Adipocyte (in vitro differentiated cells): ENCODE measurements at regions not wholly inside any gene's neighbourhood (a gene's known extent, or its start where the extent isn't known, plus 50 kb on each side); places are given as distances from the start of the nearest gene placed in this dataset.
"Not testable (repeated sequence)": the region's sequence is repeated elsewhere in the genome, so short reads cannot be mapped to it uniquely, and the experiment has no call there.

Experiments
- DNase-seq: peaks from one replicate; pipeline ENCODE4 v3.0.0-alpha.2; 2015; ENCODE audit warnings: low read depth
- H3K27me3 ChIP-seq: replicated peaks from 2 replicates; pipeline ENCODE4 v1.7.0; 2013; ENCODE audit warnings: mild to moderate bottlenecking, low read length, moderate library complexity; ENCODE audit not compliant: control insufficient read depth, insufficient read depth
- H3K36me3 ChIP-seq: 2 replicates; pipeline ENCODE4 v1.7.0; 2013; ENCODE audit warnings: low read length, mild to moderate bottlenecking, moderate library complexity; ENCODE audit not compliant: control insufficient read depth, insufficient read depth, severe bottlenecking
- H3K4me1 ChIP-seq: 2 replicates; pipeline ENCODE4 v1.7.0; 2013; ENCODE audit warnings: mild to moderate bottlenecking, low read length, moderate library complexity; ENCODE audit not compliant: control insufficient read depth, insufficient read depth
- H3K4me3 ChIP-seq: 2 replicates; pipeline ENCODE4 v1.7.0; 2013; ENCODE audit warnings: mild to moderate bottlenecking, low read length, moderate library complexity
- H3K9ac ChIP-seq: 2 replicates; pipeline ENCODE4 v1.7.0; 2013; ENCODE audit warnings: mild to moderate bottlenecking, low read length, moderate library complexity
- H3K9me3 ChIP-seq: 2 replicates; pipeline ENCODE4 v1.7.0; 2013; ENCODE audit warnings: mild to moderate bottlenecking, low read length, moderate library complexity; ENCODE audit not compliant: control insufficient read depth

DNA sequence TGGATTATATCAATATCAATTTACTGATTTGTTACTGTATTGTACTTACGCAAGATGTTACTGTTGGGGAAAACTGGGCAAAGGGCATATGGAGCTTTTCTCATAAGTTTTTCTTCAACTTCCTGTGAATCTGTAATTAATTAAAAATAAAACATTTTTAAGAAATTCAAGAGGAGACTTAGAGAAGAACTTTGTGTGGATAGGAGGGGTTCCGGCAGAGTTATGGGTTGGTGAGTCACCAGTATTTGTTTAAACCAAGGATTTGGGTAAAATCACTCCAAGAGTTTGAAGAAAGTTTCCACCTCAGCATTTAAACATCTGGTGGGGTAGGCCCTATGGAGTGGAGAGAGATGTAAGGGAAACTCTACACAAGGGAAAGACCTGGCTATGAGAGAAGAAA lies 379.6 kb downstream of the TSHZ3 start:
- H3K9ac ChIP-seq = no peak overlapping the region
- no peaks in the 10 kb centered on the region for H3K27me3 ChIP-seq
- no peak overlapping the region for H3K4me3 ChIP-seq
- no peaks in the 10 kb centered on the region for H3K4me1 ChIP-seq
- no peak for DNase-seq
- no peaks in the 10 kb centered on the region for H3K9me3 ChIP-seq
- H3K36me3 ChIP-seq = no peaks in the 10 kb centered on the region

DNA sequence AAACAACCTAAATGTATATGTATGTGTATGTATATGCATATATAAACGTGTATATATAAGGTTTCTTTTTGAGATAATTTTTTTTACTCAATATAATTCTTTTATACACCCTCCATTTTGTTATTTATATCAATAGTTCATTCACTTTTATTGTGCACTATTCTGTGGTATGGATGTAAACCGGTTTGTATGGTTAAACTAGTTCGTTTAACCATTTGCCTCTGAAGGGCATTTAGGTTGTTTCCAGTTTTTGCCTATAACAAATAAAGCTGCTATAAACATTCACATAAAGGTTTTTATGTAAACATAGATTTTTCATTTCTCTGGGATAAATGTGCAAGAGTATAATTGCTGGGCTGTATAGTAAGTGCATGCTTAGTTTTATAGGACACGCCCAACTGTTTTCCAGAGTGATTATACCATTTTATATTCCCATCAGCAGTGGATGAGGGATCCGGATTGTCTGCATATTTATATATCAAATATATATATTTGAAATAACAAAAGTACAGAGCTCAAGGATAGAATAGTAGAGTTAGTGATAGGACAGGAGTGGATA lies 380.3 kb downstream of the TSHZ3 start:
- Histone ChIP-seq H3K4me1 (no peaks in the 10 kb centered on the region), H3K9me3 (no peaks in the 10 kb centered on the region), H3K9ac (no peak overlapping the region), H3K36me3 (no peaks in the 10 kb centered on the region), H3K27me3 (no peaks in the 10 kb centered on the region), H3K4me3 (no peak overlapping the region)
- DNase-seq = no peak

- DNase-seq = no peak
- no peak overlapping the region for H3K4me3 ChIP-seq
- no peaks in the 10 kb centered on the region for H3K36me3 ChIP-seq
- H3K27me3 ChIP-seq = no peaks in the 10 kb centered on the region
- no peaks in the 10 kb centered on the region for H3K4me1 ChIP-seq
- H3K9ac ChIP-seq = no peak overlapping the region
- no peaks in the 10 kb centered on the region for H3K9me3 ChIP-seq
Observed at GRCh38 chr19:30968210-30968609, 381.0 kb downstream of the TSHZ3 start.

GRCh38 chr19:30966486-30966885 lies 382.8 kb downstream of the TSHZ3 start:
- no peaks in the 10 kb centered on the region for H3K9me3 ChIP-seq
- no peak overlapping the region for H3K9ac ChIP-seq
- no peak overlapping the region for H3K4me3 ChIP-seq
- no peaks in the 10 kb centered on the region for H3K4me1 ChIP-seq
- no peaks in the 10 kb centered on the region for H3K27me3 ChIP-seq
- DNase-seq = no peak
- no peaks in the 10 kb centered on the region for H3K36me3 ChIP-seq

- Histone ChIP-seq H3K9me3 (no peaks in the 10 kb centered on the region), H3K27me3 (peaks cover 7% of the 10 kb centered on the region), H3K4me3 (no peak overlapping the region), H3K36me3 (no peaks in the 10 kb centered on the region), H3K4me1 (no peaks in the 10 kb centered on the region), H3K9ac (no peak overlapping the region)
- no peak for DNase-seq
Observed at GRCh38 chr19:30959011-30959410, 390.2 kb downstream of the TSHZ3 start.

DNA sequence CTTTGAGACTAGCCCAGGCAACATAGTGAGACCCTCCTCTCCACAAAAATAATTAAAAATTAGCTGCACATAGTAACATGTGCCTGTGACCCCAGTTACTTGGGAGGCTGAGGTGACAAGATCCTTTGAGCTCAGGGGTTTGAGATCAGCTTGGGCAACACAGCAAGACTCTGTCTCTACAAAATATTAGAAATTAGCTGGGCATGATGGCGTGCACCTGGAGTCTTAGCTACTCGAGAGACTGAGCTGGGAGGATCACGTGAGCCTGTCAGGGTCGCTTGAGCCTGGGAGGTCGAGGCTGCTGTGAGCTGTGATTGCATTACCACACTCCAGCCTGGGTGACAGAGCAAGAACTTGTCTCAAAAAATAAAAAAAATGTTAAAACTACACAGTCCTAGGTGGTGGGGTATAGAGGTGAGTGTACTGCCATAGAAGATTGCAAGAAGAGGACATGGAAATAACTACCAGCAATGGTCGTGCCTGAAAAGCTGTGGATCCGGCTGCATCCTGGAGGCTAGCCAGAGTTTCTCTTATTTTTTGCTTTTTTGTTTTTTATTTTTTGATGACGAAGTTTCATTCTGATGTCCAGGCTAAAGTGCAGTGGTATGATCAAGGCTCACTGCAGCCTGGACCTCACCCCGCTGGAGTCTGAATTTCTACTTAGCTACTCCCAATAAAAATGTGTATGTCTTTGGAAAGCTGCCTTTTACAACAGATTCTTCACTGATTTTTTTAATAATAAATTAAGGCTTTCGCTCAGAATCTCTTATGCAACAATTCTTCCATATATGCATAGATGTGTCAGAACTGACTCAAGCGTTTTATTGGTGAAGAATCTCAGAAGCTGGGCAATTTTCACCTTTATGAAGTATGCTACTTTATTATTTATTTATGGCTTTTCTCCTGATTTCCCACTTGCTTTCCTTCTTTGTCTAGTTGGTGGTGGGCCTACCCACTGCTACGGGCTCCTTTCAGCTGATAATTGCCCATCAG lies 393.8 kb downstream of the TSHZ3 start:
- H3K9me3 ChIP-seq = no peaks in the 10 kb centered on the region
- H3K4me1 ChIP-seq = no peaks in the 10 kb centered on the region
- H3K27me3 ChIP-seq = peaks cover 7% of the 10 kb centered on the region
- no peaks in the 10 kb centered on the region for H3K36me3 ChIP-seq
- no peak for DNase-seq
- H3K9ac ChIP-seq = no peak overlapping the region
- no peak overlapping the region for H3K4me3 ChIP-seq

DNA sequence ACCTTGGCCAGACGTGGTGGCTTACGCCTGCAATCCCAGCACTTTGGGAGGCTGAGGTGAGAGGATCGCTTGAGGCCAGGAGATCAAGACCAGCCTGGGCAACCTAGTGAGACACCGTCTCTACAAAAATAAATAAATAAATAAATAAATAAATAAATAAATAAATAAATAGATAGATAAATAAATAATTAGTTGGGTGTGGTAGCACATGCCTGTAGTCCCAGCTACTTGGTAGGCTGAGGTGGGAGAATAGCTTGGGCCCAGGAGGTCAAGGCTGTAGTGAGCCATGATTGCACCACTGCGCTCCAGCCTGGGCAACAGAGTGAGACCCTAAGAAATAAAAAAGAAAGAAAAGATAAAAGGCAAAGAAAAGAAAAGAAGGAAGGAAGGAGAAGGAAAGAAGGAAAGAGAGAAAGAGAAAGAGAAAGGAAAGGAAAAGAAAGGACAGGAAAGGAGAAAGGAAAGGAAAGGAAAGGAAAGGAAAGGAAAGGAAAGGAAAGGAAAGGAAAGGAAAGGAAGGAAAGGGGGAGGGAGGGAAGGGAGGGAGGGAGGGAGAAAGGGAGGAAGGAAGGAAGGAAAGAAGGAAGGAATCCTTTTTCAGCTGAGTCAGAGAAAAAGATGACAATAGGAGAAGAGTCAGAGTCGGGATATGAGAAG lies 404.8 kb downstream of the TSHZ3 start:
- H3K9ac ChIP-seq, H3K4me3 ChIP-seq, H3K9me3 ChIP-seq, H3K27me3 ChIP-seq, DNase-seq, H3K4me1 ChIP-seq, H3K36me3 ChIP-seq: not testable (repeated sequence)

- no peak for DNase-seq
- no peaks in the 10 kb centered on the region for H3K4me1 ChIP-seq
- H3K27me3 ChIP-seq = peaks cover 3% of the 10 kb centered on the region
- no peaks in the 10 kb centered on the region for H3K9me3 ChIP-seq
- no peak overlapping the region for H3K9ac ChIP-seq
- H3K36me3 ChIP-seq = no peaks in the 10 kb centered on the region
- no peak overlapping the region for H3K4me3 ChIP-seq
Observed at GRCh38 chr19:30943101-30943843, 406.0 kb downstream of the TSHZ3 start.

DNA sequence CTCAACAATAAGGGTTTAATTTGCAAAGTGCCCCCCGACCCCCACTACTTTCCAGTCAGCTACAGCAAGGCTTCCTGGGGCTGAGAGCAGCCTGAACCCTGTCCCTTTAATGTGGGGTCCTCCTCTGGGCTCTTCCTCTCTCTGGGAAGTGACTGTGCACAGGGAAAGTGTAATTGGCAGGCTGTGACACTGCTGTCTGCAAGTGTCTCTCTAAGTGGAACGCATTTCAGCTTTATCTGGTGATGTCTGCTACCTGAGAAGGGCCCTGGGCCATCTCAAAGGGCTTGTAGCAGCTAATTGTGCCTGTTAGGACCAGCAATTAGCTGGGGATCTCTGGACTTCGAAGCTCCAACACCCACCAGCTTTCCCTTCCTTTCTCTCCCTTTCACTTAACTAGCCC lies 406.6 kb downstream of the TSHZ3 start:
- H3K9ac ChIP-seq = no peak overlapping the region
- no peaks in the 10 kb centered on the region for H3K36me3 ChIP-seq
- DNase-seq = no peak
- no peaks in the 10 kb centered on the region for H3K9me3 ChIP-seq
- H3K27me3 ChIP-seq = peaks cover 3% of the 10 kb centered on the region
- H3K4me3 ChIP-seq = no peak overlapping the region
- no peaks in the 10 kb centered on the region for H3K4me1 ChIP-seq

DNA sequence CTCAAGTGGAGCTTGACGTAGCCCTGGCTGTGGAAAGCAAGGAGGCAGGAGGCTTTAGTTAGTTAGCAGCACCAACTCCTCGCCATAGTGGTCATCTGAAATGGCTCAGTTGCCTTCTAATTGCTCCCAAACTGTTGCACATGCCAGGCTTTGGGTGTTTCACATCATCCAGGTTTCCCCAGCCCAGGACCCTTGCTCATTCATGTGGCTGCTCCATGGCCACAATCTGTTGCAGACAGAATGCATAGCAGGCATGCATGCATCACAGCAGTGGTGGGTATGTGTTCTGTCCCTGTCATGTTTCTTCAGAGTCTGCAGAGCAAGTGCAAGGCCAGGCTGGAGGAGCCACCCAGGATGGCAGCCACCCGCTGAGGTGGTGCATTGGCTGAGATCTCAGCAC lies 407.6 kb downstream of the TSHZ3 start:
- H3K9ac ChIP-seq = no peak overlapping the region
- no peak for DNase-seq
- no peaks in the 10 kb centered on the region for H3K36me3 ChIP-seq
- H3K9me3 ChIP-seq = no peaks in the 10 kb centered on the region
- H3K4me3 ChIP-seq = no peak overlapping the region
- no peaks in the 10 kb centered on the region for H3K4me1 ChIP-seq
- H3K27me3 ChIP-seq = peaks cover 3% of the 10 kb centered on the region

DNA sequence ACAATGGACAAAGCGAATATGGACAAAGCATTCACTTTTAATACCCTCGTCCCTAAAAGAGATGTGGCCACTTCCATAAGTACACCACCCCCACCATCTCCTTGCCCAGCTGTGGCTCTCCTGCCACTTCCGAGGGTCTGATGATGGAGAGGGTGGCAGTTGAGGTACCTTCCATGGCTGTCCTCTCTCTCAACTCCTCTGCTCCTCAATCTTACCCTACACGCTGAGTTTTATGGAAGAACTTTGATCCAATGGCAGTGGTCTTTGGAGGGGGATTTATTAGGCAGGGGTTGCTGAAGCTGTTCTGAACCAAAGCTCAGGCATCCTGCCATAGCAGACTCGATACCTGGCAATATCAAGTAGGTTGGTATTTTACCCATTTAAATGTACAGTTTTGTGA lies 413.0 kb downstream of the TSHZ3 start:
- DNase-seq = no peak
- H3K4me1 ChIP-seq = no peaks in the 10 kb centered on the region
- no peak overlapping the region for H3K4me3 ChIP-seq
- H3K27me3 ChIP-seq = peaks cover 6% of the 10 kb centered on the region
- no peak overlapping the region for H3K9ac ChIP-seq
- no peaks in the 10 kb centered on the region for H3K9me3 ChIP-seq
- no peaks in the 10 kb centered on the region for H3K36me3 ChIP-seq
